ENCODE measurements at regions not wholly inside any gene's neighbourhood (a gene's known extent, or its start where the extent isn't known, plus 50 kb on each side); places are given as distances from the start of the nearest gene placed in this dataset.

DNA sequence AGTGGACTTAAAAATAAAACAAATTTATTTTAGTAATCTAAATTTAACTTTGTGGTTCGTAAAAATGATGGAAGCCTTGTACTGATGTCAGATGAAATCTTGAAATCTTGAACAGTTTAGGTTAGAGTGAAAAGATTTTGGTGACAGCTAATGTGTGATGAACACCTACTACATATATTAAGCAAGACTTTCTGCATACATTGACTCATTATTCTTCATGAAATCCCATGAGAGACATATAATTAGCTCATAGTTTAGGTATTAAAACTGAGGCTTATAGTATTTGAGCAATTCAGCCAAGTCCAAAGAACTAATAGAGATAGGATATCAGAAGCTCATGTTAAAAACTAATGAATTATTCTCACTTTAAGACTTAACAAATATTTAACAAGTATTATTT lies 66.9 kb upstream of the PCDH7 start:
- TF ChIP-seq, protein P1, sequence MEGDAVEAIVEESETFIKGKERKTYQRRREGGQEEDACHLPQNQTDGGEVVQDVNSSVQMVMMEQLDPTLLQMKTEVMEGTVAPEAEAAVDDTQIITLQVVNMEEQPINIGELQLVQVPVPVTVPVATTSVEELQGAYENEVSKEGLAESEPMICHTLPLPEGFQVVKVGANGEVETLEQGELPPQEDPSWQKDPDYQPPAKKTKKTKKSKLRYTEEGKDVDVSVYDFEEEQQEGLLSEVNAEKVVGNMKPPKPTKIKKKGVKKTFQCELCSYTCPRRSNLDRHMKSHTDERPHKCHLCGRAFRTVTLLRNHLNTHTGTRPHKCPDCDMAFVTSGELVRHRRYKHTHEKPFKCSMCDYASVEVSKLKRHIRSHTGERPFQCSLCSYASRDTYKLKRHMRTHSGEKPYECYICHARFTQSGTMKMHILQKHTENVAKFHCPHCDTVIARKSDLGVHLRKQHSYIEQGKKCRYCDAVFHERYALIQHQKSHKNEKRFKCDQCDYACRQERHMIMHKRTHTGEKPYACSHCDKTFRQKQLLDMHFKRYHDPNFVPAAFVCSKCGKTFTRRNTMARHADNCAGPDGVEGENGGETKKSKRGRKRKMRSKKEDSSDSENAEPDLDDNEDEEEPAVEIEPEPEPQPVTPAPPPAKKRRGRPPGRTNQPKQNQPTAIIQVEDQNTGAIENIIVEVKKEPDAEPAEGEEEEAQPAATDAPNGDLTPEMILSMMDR (IDR thresholded peaks at IDR 0.05; ENCODE audit: insufficient read depth, low read depth, low read length, missing control alignments) = no peak
- peak; percentile 43 for DNase-seq (ENCODE audit: low read depth)
- no peak overlapping the region for H3K4me3 ChIP-seq (ENCODE audit: low read length)

DNA sequence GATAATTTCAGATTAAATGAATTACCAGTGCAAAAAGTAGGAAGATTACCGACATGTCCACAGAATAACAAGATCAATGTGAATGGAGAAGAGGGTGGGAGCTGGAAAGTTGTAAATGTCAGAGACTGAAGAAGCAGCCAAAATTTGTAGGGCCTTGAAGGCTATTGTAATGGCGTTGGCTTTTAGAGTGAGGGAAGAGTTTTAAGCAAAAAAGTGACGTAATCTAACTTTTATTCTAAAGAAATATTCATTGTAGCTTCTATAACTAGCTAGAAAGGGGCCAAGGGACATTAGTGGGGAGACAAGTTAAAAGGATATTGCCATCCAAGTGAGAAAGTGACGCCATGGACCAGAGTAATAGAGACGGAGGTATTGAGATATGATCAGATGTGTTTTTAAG lies 63.3 kb upstream of the PCDH7 start:
- DNase-seq (ENCODE audit: low read depth) = no peak
- no peak overlapping the region for H3K4me3 ChIP-seq (ENCODE audit: low read length)
- TF ChIP-seq, protein P1 (IDR thresholded peaks at IDR 0.05; ENCODE audit: insufficient read depth, low read depth, low read length, missing control alignments) = no peak

DNA sequence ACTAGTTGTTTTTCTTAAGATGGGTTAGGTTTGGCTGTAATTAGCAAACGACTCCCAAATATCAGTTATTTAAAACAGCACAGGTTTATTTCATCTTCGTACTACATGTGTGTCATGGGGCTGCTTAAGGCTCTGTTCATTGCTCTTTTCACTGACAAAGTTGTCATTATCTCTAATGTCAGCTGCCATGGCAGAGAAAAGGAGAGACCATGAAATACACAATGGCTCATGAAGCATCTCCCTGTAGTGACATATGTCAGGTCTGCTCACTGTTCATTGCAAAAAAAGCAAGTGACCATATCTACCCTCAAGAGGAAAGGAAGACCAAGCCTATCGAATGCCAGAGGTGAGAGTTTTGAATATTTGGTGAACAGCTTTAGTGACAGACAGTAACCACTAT lies 52.2 kb upstream of the PCDH7 start:
- TF ChIP-seq, protein P1 (IDR thresholded peaks at IDR 0.05; ENCODE audit: insufficient read depth, low read depth, low read length, missing control alignments) = no peak
- no peak for DNase-seq (ENCODE audit: low read depth)
- H3K4me3 ChIP-seq (ENCODE audit: low read length) = no peak overlapping the region

DNA sequence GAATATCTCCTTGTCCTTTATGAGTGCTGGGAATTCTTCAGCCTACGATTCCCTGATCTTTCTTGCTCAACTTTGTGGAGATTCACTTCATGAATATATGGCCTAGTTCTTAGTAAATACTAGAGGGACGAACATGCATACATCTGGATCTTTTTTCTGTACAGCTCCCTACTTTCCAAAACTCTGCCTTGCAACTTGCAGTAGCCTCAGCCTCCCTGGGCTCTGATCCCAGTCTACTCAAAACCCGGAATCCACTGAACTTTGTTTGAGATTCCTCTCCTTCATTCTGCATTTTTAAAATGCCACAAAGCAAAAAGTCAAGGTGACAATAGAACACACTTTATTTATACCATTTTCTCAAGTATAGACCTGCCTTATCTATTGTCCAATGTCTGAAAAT lies 50.0 kb upstream of the PCDH7 start:
- TF ChIP-seq, protein P1 (IDR thresholded peaks at IDR 0.05; ENCODE audit: insufficient read depth, low read depth, low read length, missing control alignments) = no peak
- H3K4me3 ChIP-seq (ENCODE audit: low read length) = no peak overlapping the region
- no peak for DNase-seq (ENCODE audit: low read depth)

Measured in epithelial cell of esophagus (primary cell).